SK-N-SH (cell line): ENCODE measurements at regions not wholly inside any gene's neighbourhood (a gene's known extent, or its start where the extent isn't known, plus 50 kb on each side); places are given as distances from the start of the nearest gene placed in this dataset.

Experiments used
- CTCF ChIA-PET: fragments of 300-600, 350-600 bp; formaldehyde crosslinking; extraction: SDS; loops from one replicate; lab custom pipeline; 2021; lab: Yijun Ruan, JAX
- POLR2A ChIA-PET: fragments of 350-600 bp; sonication (Branson Sonifier 250); formaldehyde crosslinking; extraction: SDS; loops from one replicate; lab custom pipeline; 2020; ENCODE audit warnings: antibody characterized with exemption, inconsistent platforms; lab: Yijun Ruan, JAX
- DNase-seq: peaks from one replicate; pipeline ENCODE4 v3.0.0; 2012
- H2AFZ ChIP-seq: fragments of 200-600 bp; sonication (generic); 2 replicates; pipeline ENCODE4 v1.8.1; 2016; ENCODE audit warnings: antibody characterized with exemption, mild to moderate bottlenecking, low read depth
- H3F3A ChIP-seq: fragments of 200-600 bp; sonication (generic); replicated peaks from 2 replicates; pipeline ENCODE3; 2016; ENCODE audit warnings: antibody characterized with exemption, mild to moderate bottlenecking; ENCODE audit not compliant: insufficient read depth
- H3K27ac ChIP-seq, 2 experiments: fragments of 200-500 bp in 1 of 2; fragments of 200-600 bp in 1 of 2; sonication (Bioruptor generic) in 1 of 2; sonication (generic), shearing (Covaris generic) in 1 of 2; 2 replicates each; pipeline versions ENCODE4 v1.5.1 to v1.6.1; 2014 to 2016; ENCODE audit warnings: low read depth in 2 of 2, inconsistent platforms in 1 of 2, low read length in 1 of 2, mild to moderate bottlenecking in 1 of 2, mixed read lengths in 1 of 2
- H3K27me3 ChIP-seq: fragments of 200-600 bp; sonication (generic), shearing (Covaris generic); 2 replicates; pipeline ENCODE4 v1.6.1; 2016; ENCODE audit warnings: mixed run types; ENCODE audit not compliant: insufficient read depth
- H3K36me3 ChIP-seq, 2 experiments: fragments of 200-500 bp in 1 of 2; fragments of 200-600 bp in 1 of 2; sonication (Bioruptor generic) in 1 of 2; sonication (generic) in 1 of 2; replicated peaks in 1 of 2; 2 replicates each; pipeline versions ENCODE3 to v1.5.1; 2014 to 2016; ENCODE audit warnings: low read length in 1 of 2, mild to moderate bottlenecking in 1 of 2; ENCODE audit not compliant: insufficient read depth in 2 of 2, control insufficient read depth in 1 of 2
- H3K4me1 ChIP-seq, 2 experiments: fragments of 200-500 bp in 1 of 2; fragments of 200-600 bp in 1 of 2; sonication (Bioruptor generic) in 1 of 2; sonication (generic), shearing (Covaris generic) in 1 of 2; 2 replicates each; pipeline versions ENCODE4 v1.5.1 to v1.6.1; 2014 to 2016; ENCODE audit warnings: low read depth in 1 of 2, low read length in 1 of 2, mixed run types in 1 of 2; ENCODE audit not compliant: insufficient read depth in 2 of 2, control insufficient read depth in 1 of 2
- H3K4me2 ChIP-seq: fragments of 200-600 bp; sonication (generic), shearing (Covaris generic); 2 replicates; pipeline ENCODE4 v1.6.1; 2017; ENCODE audit warnings: mixed run types
- H3K4me3 ChIP-seq, 2 experiments: fragments of 200-500 bp in 1 of 2; fragments of 200-600 bp in 1 of 2; sonication (Bioruptor generic) in 1 of 2; sonication (generic), shearing (Covaris generic) in 1 of 2; 2 replicates each; pipeline versions ENCODE4 v1.5.1 to v1.8.1; 2014 to 2016; ENCODE audit warnings: low read depth in 2 of 2, inconsistent platforms in 1 of 2, low read length in 1 of 2, mild to moderate bottlenecking in 1 of 2, mixed read lengths in 1 of 2, moderate library complexity in 1 of 2
- H3K79me2 ChIP-seq: fragments of 200-600 bp; sonication (generic); 2 replicates; pipeline ENCODE4 v1.8.1; 2017; ENCODE audit warnings: mild to moderate bottlenecking; ENCODE audit not compliant: insufficient read depth
- H3K9ac ChIP-seq: fragments of 200-600 bp; sonication (generic); 2 replicates; pipeline ENCODE4 v1.6.1; 2017; ENCODE audit warnings: mixed run types
- H3K9me2 ChIP-seq: fragments of 200-600 bp; sonication (generic); 2 replicates; pipeline ENCODE4 v1.6.1; 2017; ENCODE audit warnings: mixed run types
- H3K9me3 ChIP-seq: fragments of 200-600 bp; sonication (generic); 2 replicates; pipeline ENCODE4 v1.6.1; 2017; ENCODE audit warnings: mixed run types, mild to moderate bottlenecking, moderate library complexity
- H4K20me1 ChIP-seq: fragments of 200-600 bp; sonication (generic); 2 replicates; pipeline ENCODE4 v1.6.1; 2017; ENCODE audit warnings: mild to moderate bottlenecking, mixed run types; ENCODE audit not compliant: insufficient read depth
- CTCF ChIP-seq: fragments of 200-600 bp; sonication (generic); IDR thresholded peaks from 2 replicates; pipeline ENCODE4 v1.6.1; 2017; ENCODE audit warnings: antibody characterized with exemption, mild to moderate bottlenecking, moderate library complexity
- ELF1 ChIP-seq: IDR thresholded peaks from 2 replicates; pipeline ENCODE4 v1.4.0; 2012
- EP300 ChIP-seq, 2 experiments: IDR thresholded peaks; 2 replicates each; pipeline versions ENCODE4 v1.4.0 to v1.6.1; 2012; ENCODE audit warnings: borderline replicate concordance in 1 of 2, low read depth in 1 of 2, low read length in 1 of 2
- EZH2phosphoT487 ChIP-seq: fragments of 200-600 bp; sonication (generic); IDR thresholded peaks from 2 replicates; pipeline ENCODE4 v1.6.1; 2017; ENCODE audit warnings: low read depth, mixed run types, mild to moderate bottlenecking, antibody characterized with exemption, moderate library complexity, borderline replicate concordance
- FOSL2 ChIP-seq: IDR thresholded peaks from 2 replicates; pipeline ENCODE4 v1.4.0; 2012; ENCODE audit warnings: low read depth, mild to moderate bottlenecking, moderate library complexity, borderline replicate concordance
- FOXJ3 ChIP-seq: sonication (generic); formaldehyde crosslinking; IDR thresholded peaks from 2 replicates; pipeline ENCODE4 v1.5.1; 2020; ENCODE audit warnings: mild to moderate bottlenecking, missing genetic modification reagents
- MXI1 ChIP-seq: IDR thresholded peaks from 2 replicates; pipeline ENCODE4 v1.6.1; 2012; ENCODE audit warnings: mild to moderate bottlenecking, low read depth, low read length, improper control_type of control experiment
- NRF1 ChIP-seq: IDR thresholded peaks from 2 replicates; pipeline ENCODE4 v1.6.1; 2012; ENCODE audit warnings: low read depth, mild to moderate bottlenecking, low read length
- PBX3 ChIP-seq: IDR thresholded peaks from 2 replicates; pipeline ENCODE4; 2012
- RAD21 ChIP-seq: IDR thresholded peaks from 2 replicates; pipeline ENCODE4 v1.6.1; 2012; ENCODE audit warnings: mild to moderate bottlenecking, low read length
- RFX5 ChIP-seq: IDR thresholded peaks from 2 replicates; pipeline ENCODE4 v1.6.1; 2012; ENCODE audit warnings: mild to moderate bottlenecking, improper control_type of control experiment, low read length
- RXRA ChIP-seq: IDR thresholded peaks from 2 replicates; pipeline ENCODE4 v1.4.0; 2012; ENCODE audit warnings: low read depth, mild to moderate bottlenecking, borderline replicate concordance
- TAF1 ChIP-seq: IDR thresholded peaks from 2 replicates; pipeline ENCODE4 v1.6.1; 2012; ENCODE audit warnings: low read depth, mild to moderate bottlenecking, low read length, moderate library complexity, borderline replicate concordance
- TCF12 ChIP-seq: IDR thresholded peaks from 2 replicates; pipeline ENCODE4 v1.4.0; 2012
- USF1 ChIP-seq: IDR thresholded peaks from 2 replicates; pipeline ENCODE4 v1.4.0; 2012; ENCODE audit warnings: low read depth, borderline replicate concordance
- ZBTB33 ChIP-seq: IDR thresholded peaks from 2 replicates; pipeline ENCODE4 v1.4.0; 2012; ENCODE audit warnings: low read depth, borderline replicate concordance
- WGBS: methylation state at CpG from one replicate; pipeline ENCODE4 v1.1.6; 2017; ENCODE audit warnings: low lambda C conversion rate; 5-methylcytosine and 5-hydroxymethylcytosine counted together

GRCh38 chr2:8162552-8162951, 519.3 kb upstream of the ID2 start:
- Histone ChIP-seq H3K79me2 (no peaks in the 10 kb centered on the region), H3K36me3 (no peaks in the 10 kb centered on the region), H3K4me3 (no peak overlapping the region), H3K27me3 (no peaks in the 10 kb centered on the region), H3K9me2 (no peaks in the 10 kb centered on the region), H4K20me1 (no peaks in the 10 kb centered on the region), H2AFZ (no peak overlapping the region), H3K9me3 (no peaks in the 10 kb centered on the region), H3K4me2 (no peak overlapping the region), H3K9ac (no peak overlapping the region), H3K27ac (no peak overlapping the region), H3K4me1 (no peaks in the 10 kb centered on the region), H3F3A (no peaks in the 10 kb centered on the region)
- no peak for DNase-seq
- TF ChIP-seq TCF12 = no peak
- no peak for TF ChIP-seq FOXJ3 (CRISPR knock-in tag)
- no peak for TF ChIP-seq CTCF
- TF ChIP-seq FOSL2 = no peak
- TF ChIP-seq NRF1 = no peak
- TF ChIP-seq TAF1 = no peak
- TF ChIP-seq USF1 = no peak
- TF ChIP-seq EP300 (IDR thresholded peaks at IDR 0.05; ENCODE audit: borderline replicate concordance in 1 of 2, low read depth in 1 of 2, low read length in 1 of 2) = no peak
- TF ChIP-seq MXI1 = no peak
- TF ChIP-seq RXRA = no peak
- no peak for TF ChIP-seq EZH2phosphoT487
- no peak for TF ChIP-seq ELF1
- no peak for TF ChIP-seq ZBTB33
- no peak for TF ChIP-seq RAD21
- WGBS = 92% methylated on average over 17 of the region's 17 CpGs
- POLR2A ChIA-PET = no interaction called here
- CTCF ChIA-PET = interaction anchor here (1.3 kb wide), 1 partner anchor 30 kb away, joined by 3 read pairs; no protein-coding TSS in a partner anchor

- H3K27me3 ChIP-seq = no peaks in the 10 kb centered on the region
- H4K20me1 ChIP-seq = no peaks in the 10 kb centered on the region
- H3K4me1 ChIP-seq = peaks cover under 1 to 23% of the 10 kb centered on the region in 2 experiments
- CTCF ChIA-PET = no interaction called here
- H3K9ac ChIP-seq = no peak overlapping the region
- peaks cover 19% of the 10 kb centered on the region for H3F3A ChIP-seq
- no peak for DNase-seq
- H3K4me3 ChIP-seq = no peak overlapping the region
- H3K27ac ChIP-seq = no peak overlapping the region
- no peaks in the 10 kb centered on the region for H3K79me2 ChIP-seq
- TF ChIP-seq RFX5 = no peak
- TF ChIP-seq FOSL2 = no peak
- no peak for TF ChIP-seq PBX3
- H3K9me3 ChIP-seq = no peaks in the 10 kb centered on the region
- H3K36me3 ChIP-seq = no peaks in the 10 kb centered on the region
- 81% methylated on average over 5 of the region's 5 CpGs for WGBS
- no peak overlapping the region for H2AFZ ChIP-seq
- POLR2A ChIA-PET = no interaction called here
- H3K4me2 ChIP-seq = no peak overlapping the region
- H3K9me2 ChIP-seq = no peaks in the 10 kb centered on the region
These were observed 516.3 kb upstream of the ID2 start for GRCh38 chr2:8165550-8165949.
